Erythroblast (primary cell): ENCODE measurements at regions not wholly inside any gene's neighbourhood (a gene's known extent, or its start where the extent isn't known, plus 50 kb on each side); places are given as distances from the start of the nearest gene placed in this dataset.

ENCODE experiments used
- DNase-seq, 2 experiments: peaks; one replicate each; lab custom pipeline; 2025; lab: John Stamatoyannopoulos, UW
- GATA1 ChIP-seq: IDR thresholded peaks from 2 replicates; pipeline ENCODE4 v1.6.1; 2011; ENCODE audit warnings: low read depth, mild to moderate bottlenecking, control low read depth, low read length, moderate library complexity
- POLR2A ChIP-seq: IDR thresholded peaks from 2 replicates; pipeline ENCODE4 v1.6.1; 2011; ENCODE audit warnings: mild to moderate bottlenecking, low read length

DNA sequence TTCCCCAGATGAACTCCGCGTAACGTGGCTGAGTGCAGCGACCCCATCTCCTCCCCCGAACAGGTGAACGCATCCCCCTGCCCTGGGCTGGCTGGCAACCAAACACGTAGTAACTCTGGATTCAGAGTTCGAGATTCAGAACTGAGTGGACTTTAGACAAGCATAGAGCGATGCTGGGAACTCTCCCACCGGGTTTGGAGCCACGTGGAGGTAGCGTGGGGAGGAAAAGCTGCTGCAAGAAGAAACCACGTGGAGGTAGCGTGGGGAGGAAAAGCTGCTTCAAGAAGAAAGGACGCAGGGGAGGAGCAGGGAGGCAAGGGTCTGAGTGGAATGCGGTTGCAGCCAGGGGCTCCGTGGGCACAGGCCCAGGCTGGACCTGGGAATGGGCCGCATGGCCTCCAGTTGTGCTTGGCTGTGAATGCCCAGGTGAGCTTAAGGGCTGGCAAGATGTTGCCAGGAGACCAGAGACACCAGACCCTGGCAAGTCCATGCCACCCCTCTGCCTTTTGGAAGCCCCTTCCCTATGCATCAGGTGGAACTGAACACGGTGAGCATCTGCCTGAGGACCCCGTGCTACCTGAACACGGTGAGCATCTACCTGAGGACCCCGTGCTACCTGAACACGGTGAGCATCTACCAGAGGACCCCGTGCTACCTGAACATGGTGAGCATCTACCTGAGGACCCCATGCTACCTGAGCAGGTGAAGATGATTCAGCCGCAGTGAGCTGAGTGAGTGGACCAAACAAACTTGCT lies 118.0 kb upstream of the FRMD1 start:
- TF ChIP-seq POLR2A (no peak), GATA1 (no peak)
- no peak for DNase-seq

DNA sequence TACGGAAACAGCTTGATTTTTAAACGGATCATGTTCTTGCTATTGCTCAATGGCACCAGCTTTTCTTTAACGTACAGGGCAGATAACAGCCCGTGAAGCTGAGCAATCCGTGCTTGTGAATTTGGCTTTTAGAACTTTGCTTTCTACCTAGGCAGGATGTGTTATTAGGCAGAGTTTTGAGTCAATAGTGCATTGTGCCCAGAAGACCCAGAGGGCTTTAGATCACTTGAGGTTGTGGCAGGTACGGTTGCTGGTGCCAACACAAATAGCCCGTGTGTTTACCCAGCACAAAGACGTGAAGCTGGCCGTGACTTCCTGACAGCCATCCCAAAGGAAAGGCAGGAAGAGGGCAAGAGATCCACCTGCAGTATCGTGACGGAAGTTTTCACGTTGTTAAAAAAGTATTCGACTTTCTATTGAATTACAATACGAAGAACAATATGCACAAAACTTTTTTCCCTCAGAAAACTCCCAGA lies 117.4 kb upstream of the FRMD1 start:
- TF ChIP-seq GATA1 (no peak), POLR2A (no peak)
- DNase-seq = no peak

DNA sequence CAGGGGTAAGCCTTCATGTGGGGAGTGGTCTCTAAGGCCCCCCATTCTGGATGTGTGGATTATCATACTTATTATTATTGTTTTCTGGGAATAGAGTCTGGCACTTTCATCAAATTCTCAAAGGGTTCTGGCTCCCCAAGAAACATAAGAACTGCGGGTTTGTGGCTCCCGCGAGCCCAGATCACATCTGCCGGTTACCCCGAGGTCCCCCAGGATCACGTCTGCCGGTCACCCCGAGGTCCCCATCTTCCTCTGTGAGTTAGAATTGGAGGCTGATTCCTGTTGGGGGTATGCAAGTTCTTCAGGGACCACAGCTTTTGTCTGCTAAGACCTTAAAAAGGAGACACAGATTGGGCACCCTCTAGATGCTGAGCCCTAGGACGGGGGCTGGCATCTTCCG lies 116.7 kb upstream of the FRMD1 start:
- TF ChIP-seq POLR2A = no peak
- no peak for TF ChIP-seq GATA1

DNA sequence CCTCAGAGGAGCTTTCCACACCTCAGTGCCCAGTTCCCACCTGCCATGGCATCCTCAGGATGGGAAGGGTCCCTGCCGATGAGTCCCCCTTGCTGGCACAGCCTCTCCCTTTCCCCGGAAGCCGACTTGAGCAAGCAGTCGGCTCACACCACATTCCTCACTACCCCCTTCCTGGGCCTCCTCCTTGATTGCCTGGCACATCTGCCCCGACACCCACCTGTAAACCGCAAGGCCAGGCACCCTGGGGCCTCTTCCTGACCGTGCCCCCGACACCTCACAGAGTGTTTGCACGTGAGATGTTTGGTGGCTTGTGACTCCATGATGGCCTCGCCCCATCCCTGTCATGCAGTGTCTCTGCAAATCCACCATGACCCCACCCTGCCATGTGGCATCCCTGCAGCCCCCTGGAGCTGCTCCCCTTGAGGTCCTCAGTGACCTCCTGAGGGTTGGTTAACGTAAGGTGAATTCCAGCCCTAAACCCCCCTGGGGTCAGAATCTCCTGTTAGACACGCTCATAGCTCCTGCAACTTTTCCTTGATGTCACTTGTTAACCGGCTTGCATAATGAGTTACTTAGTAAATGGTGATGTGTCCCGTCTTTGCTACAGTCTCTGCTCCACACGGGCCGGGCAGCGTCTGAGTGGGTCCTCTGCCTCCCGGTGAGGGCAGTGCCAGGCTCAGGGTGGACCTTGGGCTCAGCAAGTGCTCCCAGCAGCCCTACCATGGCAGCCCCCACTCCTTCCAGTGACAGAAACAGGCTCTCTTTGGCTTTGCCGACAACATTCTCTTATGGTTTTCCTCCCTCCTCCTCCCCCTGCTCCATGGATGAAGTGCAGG lies 115.9 kb upstream of the FRMD1 start:
- no peak for DNase-seq
- TF ChIP-seq GATA1 (no peak), POLR2A (no peak)

More for the DNA sequence above, 116.7 kb upstream of the FRMD1 start:
- DNase-seq = no peak

DNA sequence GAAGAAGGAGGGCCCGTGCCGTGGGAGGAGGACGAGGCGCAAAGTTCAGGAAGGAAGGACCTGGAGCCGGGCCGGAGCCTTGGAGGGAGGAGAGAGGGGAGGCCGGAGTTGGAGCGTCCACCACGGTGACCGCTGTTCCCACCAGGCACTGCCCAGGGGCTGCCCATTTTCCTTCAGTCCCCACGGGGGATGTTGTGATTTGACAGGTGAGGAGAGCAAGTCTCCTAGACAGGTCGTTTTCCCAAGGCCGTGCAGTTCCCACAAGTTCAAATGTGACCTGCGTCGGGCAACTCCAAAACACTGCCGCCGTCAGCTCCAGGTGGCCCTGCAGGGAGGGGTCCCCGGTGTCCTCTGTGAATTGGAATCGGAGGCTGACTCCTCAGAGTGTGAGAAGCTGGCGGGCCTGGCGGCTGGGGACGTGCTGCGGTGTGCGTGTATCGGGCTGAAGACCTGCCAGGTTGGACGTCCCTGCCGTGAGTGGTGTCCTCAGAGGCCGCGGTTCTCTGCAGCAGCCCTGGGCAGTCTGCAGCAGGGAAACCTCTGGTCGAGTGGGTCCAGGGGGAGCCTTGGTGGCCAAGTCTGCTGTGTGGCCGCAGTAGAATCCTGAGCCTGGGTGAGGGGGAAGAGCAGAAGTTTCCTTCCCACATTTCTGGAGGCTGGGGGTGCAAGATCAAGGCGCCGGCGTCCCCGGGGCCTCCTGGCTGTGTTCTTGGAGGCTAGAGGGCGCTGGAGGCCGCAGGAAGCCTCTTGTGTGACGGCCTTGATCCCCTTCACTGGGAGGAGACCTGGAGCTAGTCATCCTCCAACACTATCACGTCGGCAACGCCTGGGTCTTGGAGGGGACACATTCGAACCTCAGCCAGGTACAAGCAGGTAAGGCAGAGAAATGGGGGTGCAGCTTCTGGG lies 115.1 kb upstream of the FRMD1 start:
- DNase-seq = peak; percentile 8 to 26
- TF ChIP-seq GATA1 (no peak), POLR2A (no peak)

DNA sequence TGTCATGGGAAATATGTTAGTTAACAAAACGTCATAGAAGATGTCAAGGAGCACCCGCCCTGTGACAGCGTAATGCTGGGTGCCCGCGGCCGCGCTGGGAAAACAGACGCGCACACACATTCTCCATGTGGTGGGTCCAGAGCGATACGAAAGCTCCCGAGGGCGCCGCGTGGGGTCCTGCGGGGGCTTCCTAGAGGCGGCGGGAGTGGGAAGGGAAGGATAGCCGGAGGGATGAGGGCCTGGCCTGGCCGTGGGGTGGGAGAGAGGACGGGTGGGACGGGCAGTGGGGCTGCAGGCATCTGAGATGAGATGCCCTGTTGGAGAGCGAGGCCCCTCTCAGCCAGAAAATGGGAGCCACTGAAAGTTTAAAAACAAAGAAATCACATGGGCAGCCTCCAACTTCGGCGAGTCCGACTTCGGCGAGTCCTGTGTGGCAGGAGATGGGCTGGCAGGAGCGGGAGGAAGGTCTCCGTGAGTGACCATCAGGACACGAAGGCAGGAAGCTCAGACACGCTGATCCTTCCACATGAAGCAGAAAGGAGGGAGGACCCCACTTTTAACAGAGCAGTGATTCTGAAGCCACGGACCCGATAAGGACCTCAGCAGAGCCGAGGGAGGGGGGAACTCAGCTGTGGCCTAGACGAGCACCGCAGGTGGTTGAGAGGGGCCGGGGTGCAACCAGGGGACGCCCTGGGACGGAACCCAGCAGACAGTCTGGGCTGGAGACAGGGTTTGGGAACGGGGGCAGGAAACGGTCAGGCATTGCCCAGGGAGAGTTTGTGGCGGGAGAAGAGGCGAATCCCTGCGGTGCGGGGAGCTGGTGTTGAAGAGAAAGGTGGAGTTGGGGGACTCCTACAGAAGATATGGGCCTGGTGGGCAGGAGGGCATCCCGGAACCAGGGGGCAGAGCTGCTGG lies 114.1 kb upstream of the FRMD1 start:
- no peak for DNase-seq
- TF ChIP-seq GATA1 (no peak), POLR2A (no peak)

DNA sequence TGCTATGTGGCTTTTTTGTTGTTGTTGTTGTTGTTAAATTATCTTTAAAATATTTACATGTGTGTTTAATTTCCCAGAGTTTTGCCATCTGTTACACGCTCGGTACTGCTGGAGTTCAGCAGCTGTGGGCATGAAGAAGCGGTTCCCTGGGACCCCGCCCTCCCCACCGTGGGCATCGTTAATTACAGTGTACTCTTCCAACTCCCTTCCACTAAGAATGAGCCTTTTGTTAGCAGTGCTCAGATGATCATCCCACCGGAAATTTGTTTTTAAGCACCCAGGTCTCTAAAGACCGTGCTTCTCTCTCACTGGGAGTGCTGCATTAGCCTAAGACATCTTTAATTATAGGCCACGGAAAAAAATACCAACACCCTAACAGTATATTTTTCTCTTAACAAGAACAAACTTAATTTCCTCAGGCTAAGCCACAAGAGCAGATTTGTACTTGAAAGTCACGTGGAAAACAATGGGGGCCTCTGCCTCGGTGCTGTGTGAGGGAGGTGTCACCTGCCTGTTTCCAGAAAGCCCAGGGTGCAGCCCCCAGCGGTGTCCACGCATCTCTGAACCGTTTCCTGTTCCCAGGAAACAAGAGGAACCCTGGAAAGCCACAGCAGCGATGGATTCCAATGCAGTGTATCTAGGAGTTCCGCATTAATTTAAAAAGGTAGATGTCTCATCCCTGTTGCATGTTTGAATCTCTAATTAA lies 113.3 kb upstream of the FRMD1 start:
- no peak for DNase-seq

DNA sequence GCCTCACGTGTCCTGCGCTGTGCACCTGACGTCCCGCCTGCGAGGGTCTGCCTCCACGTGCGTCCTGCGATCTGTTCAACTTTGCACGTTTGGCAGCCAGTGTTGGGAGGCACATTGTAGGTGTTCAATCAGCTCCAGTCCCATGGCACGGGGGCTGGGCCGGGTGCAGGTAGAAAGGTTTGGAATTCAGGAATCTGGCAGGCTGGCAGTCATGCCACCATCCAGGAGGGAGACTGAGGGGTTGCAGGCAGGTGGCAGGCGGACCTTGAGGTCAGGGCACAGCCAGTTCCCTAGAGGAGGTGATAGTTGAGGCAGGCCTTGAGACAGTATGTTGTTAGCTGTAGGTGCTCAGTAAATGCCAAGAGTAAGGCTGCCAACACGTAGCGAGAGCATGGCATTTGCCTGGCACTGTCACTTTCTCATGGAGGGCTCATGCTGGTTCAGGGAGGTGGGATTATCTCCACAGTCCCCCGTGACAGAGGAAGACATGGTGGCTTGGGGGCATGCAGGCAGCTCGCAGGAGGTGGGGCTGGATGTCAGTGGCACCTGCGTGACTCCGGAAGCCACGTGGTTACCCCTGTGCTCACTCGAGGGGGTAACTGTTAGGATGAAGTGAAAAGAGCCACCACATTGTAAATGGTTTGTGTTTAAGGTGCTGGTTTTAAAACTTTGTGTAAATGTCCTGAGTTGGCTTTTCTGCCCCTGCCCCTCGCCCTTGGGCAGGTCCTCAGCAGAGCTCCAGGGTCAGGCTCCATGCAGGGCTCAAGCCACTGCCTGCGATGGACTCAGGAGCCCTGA lies 111.8 kb upstream of the FRMD1 start:
- DNase-seq = no peak

More for the DNA sequence above, 113.3 kb upstream of the FRMD1 start:
- TF ChIP-seq POLR2A (no peak), GATA1 (no peak)

DNA sequence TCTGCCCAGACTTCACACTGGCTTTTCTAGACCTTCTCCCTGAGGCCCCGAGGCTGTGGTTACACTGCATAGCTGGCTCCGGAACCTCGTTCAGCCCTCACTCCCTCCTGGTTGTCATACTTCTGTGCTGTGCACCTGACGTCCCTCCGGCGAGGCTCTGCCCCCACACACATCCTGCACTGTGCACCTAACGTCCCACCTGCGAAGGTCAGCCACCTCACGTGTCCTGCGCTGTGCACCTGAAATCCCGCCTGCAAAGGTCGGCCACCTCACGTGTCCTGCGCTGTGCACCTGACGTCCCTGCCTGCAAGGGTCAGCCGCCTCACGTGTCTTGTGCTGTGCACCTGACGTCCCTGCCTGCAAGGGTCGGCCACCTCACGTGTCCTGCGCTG lies 111.0 kb upstream of the FRMD1 start:
- TF ChIP-seq GATA1 = no peak
- no peak for TF ChIP-seq POLR2A

More for the DNA sequence above, 111.8 kb upstream of the FRMD1 start:
- TF ChIP-seq POLR2A (no peak), GATA1 (no peak)

DNA sequence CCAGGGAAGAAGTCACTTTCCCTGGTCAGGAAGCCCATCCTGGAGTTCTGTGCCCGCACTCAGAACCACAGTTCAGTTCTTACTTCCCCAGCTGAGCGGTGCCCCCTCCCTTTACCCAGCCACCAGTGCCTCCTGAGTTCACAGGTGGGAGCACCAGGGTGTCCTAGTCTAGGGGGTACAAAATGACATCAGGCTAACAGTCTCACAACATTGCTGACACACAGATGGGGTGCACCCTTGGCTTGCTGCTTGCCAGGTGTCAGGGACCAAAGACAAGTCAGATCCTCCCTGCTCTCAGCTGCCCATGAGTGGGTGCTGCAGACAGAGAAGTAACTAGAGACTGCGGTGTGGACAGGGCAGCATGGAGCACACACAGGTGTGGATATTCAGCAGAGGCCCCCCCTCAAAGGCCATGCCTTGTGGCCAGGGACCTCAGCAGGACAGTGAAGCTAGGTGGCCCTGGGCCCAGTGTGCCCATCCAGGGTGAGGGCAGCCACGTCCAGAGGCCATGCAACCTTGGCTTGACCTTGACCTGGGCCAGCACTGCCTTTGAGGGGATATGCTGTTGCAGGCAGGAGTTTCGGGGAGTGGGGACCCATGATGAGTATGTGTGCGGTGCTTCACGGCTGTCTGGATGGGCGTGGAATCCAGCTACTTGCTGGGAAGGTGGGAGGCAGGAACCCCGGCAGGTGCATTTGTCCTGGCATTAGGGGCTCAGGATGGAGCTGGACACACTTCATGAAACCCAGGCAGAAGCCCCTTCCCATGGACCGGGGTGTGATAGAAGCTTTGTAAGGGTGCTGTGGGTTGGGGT lies 110.4 kb upstream of the FRMD1 start:
- DNase-seq = no peak

More for the DNA sequence above, 111.0 kb upstream of the FRMD1 start:
- DNase-seq = no peak

More for the DNA sequence above, 110.4 kb upstream of the FRMD1 start:
- no peak for TF ChIP-seq POLR2A
- TF ChIP-seq GATA1 = no peak
